ENCODE measurements at regions not wholly inside any gene's neighbourhood (a gene's known extent, or its start where the extent isn't known, plus 50 kb on each side); places are given as distances from the start of the nearest gene placed in this dataset.

- H3K27ac Mint-ChIP-seq, result no peak overlapping the region
- H3K4me1 ChIP-seq (ENCODE audit: control insufficient read depth, insufficient read depth, low read length), result no peaks in the 10 kb centered on the region
- no peak overlapping the region for H3K27ac ChIP-seq (ENCODE audit: low read depth, low read length)
- no peaks in the 10 kb centered on the region for H3K4me1 Mint-ChIP-seq
- TF ChIP-seq, protein P1, sequence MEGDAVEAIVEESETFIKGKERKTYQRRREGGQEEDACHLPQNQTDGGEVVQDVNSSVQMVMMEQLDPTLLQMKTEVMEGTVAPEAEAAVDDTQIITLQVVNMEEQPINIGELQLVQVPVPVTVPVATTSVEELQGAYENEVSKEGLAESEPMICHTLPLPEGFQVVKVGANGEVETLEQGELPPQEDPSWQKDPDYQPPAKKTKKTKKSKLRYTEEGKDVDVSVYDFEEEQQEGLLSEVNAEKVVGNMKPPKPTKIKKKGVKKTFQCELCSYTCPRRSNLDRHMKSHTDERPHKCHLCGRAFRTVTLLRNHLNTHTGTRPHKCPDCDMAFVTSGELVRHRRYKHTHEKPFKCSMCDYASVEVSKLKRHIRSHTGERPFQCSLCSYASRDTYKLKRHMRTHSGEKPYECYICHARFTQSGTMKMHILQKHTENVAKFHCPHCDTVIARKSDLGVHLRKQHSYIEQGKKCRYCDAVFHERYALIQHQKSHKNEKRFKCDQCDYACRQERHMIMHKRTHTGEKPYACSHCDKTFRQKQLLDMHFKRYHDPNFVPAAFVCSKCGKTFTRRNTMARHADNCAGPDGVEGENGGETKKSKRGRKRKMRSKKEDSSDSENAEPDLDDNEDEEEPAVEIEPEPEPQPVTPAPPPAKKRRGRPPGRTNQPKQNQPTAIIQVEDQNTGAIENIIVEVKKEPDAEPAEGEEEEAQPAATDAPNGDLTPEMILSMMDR (conservative IDR thresholded peaks at IDR 0.05), result no peak
- no peak for DNase-seq
- no peaks in the 10 kb centered on the region for H3K36me3 ChIP-seq (ENCODE audit: control insufficient read depth, insufficient read depth, low read length)
- no peak overlapping the region for H3K4me3 ChIP-seq (ENCODE audit: low read length)
- peaks cover 31% of the 10 kb centered on the region for H3K9me3 Mint-ChIP-seq
- no peak overlapping the region for H3K4me3 Mint-ChIP-seq
- H3K27me3 Mint-ChIP-seq (ENCODE audit: insufficient read depth), result no peaks in the 10 kb centered on the region
- peaks cover 15% of the 10 kb centered on the region for H3K9me3 ChIP-seq (ENCODE audit: control insufficient read depth, low read length)
- no peak overlapping the region for H3K9ac ChIP-seq (ENCODE audit: extremely low read depth, low read length, poor library complexity, severe bottlenecking)
- no peaks in the 10 kb centered on the region for H3K36me3 Mint-ChIP-seq (ENCODE audit: low read depth)
- no peaks in the 10 kb centered on the region for H3K27me3 ChIP-seq (ENCODE audit: control insufficient read depth, insufficient read depth, low read length, poor library complexity, severe bottlenecking)
Observed at GRCh38 chr1:194033646-194034045, 847.2 kb upstream of the B3GALT2 start.

DNA sequence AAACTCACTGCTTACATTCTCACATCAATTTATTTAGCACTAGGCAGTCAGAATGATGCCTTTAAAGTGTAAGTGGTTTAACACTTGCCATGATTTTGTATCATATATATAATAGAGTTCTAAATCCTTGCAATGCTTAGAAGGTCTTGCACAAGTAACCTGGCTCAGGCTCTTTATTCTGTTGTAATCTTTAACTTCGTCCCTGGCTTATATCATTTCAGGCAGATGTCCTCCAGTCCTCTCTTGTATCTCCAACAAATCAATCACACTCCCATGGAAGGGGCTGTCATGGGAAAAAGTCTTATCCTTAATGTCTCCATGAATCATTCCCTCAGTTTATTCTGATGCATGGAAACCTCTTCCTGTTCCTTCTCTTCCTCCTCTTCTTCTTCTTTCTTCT, 841.6 kb upstream of the B3GALT2 start:
- no peak overlapping the region for H3K9ac ChIP-seq (ENCODE audit: extremely low read depth, low read length, poor library complexity, severe bottlenecking)
- peaks cover 2% of the 10 kb centered on the region for H3K9me3 ChIP-seq (ENCODE audit: control insufficient read depth, low read length)
- 94 to 100% methylated on average over 1 of the region's 1 CpG for WGBS, 2 experiments (ENCODE audit: insufficient coverage in 1 of 2, insufficient read length in 1 of 2)
- peaks cover 15% of the 10 kb centered on the region for H3K9me3 Mint-ChIP-seq
- no peak for DNase-seq
- no peaks in the 10 kb centered on the region for H3K36me3 ChIP-seq (ENCODE audit: control insufficient read depth, insufficient read depth, low read length)
- H3K4me1 Mint-ChIP-seq, result no peaks in the 10 kb centered on the region
- H3K27me3 Mint-ChIP-seq (ENCODE audit: insufficient read depth), result no peaks in the 10 kb centered on the region
- no peak overlapping the region for H3K4me3 ChIP-seq (ENCODE audit: low read length)
- H3K27ac ChIP-seq (ENCODE audit: low read depth, low read length), result no peak overlapping the region
- no peaks in the 10 kb centered on the region for H3K27me3 ChIP-seq (ENCODE audit: control insufficient read depth, insufficient read depth, low read length, poor library complexity, severe bottlenecking)
- H3K27ac Mint-ChIP-seq, result no peak overlapping the region
- no peak overlapping the region for H3K4me3 Mint-ChIP-seq
- TF ChIP-seq, protein P1 (conservative IDR thresholded peaks at IDR 0.05), result no peak
- H3K4me1 ChIP-seq (ENCODE audit: control insufficient read depth, insufficient read depth, low read length), result no peaks in the 10 kb centered on the region
- H3K36me3 Mint-ChIP-seq (ENCODE audit: low read depth), result no peaks in the 10 kb centered on the region

DNA sequence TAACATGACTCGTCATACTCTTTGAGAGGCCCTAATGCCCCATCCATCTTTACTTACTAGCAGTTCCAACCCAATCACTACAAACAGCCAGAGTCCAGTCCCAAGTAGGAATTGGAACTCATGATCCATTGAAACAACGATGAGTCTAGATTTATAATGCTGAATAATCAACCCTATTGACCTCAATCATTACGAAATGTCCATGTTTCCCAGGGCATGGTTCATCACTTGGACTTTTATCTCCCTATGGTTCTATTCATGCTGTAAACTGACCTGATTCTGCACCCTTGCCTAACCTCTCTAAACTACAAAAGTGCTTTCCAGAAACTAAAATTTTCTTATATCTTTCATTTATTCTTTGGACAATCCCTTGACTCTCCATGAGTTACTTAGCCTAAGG, 840.0 kb upstream of the B3GALT2 start:
- WGBS, 2 experiments (ENCODE audit: insufficient coverage in 1 of 2, insufficient read length in 1 of 2), result 90 to 95% methylated on average over 2 to 3 of the region's 3 CpGs
- no peak overlapping the region for H3K4me3 Mint-ChIP-seq
- no peaks in the 10 kb centered on the region for H3K4me1 ChIP-seq (ENCODE audit: control insufficient read depth, insufficient read depth, low read length)
- H3K4me3 ChIP-seq (ENCODE audit: low read length), result no peak overlapping the region
- peaks cover 5% of the 10 kb centered on the region for H3K9me3 Mint-ChIP-seq
- no peak overlapping the region for H3K9ac ChIP-seq (ENCODE audit: extremely low read depth, low read length, poor library complexity, severe bottlenecking)
- no peak overlapping the region for H3K27ac Mint-ChIP-seq
- H3K9me3 ChIP-seq (ENCODE audit: control insufficient read depth, low read length), result no peaks in the 10 kb centered on the region
- TF ChIP-seq, protein P1 (conservative IDR thresholded peaks at IDR 0.05), result no peak
- no peaks in the 10 kb centered on the region for H3K27me3 Mint-ChIP-seq (ENCODE audit: insufficient read depth)
- no peaks in the 10 kb centered on the region for H3K27me3 ChIP-seq (ENCODE audit: control insufficient read depth, insufficient read depth, low read length, poor library complexity, severe bottlenecking)
- no peaks in the 10 kb centered on the region for H3K4me1 Mint-ChIP-seq
- no peaks in the 10 kb centered on the region for H3K36me3 Mint-ChIP-seq (ENCODE audit: low read depth)
- no peak for DNase-seq
- no peak overlapping the region for H3K27ac ChIP-seq (ENCODE audit: low read depth, low read length)
- no peaks in the 10 kb centered on the region for H3K36me3 ChIP-seq (ENCODE audit: control insufficient read depth, insufficient read depth, low read length)
